AG09309 (cell line): ENCODE measurements at regions not wholly inside any gene's neighbourhood (a gene's known extent, or its start where the extent isn't known, plus 50 kb on each side); places are given as distances from the start of the nearest gene placed in this dataset.
A peak's percentile ranks its signal among the peaks of the same experiment; 100 is the strongest.

Experiments
- DNase-seq: peaks from one replicate; pipeline ENCODE4 v3.0.0-alpha.2; 2010; ENCODE audit warnings: low read depth
- H3K4me3 ChIP-seq: 2 replicates; pipeline ENCODE4 v1.5.1; 2011; ENCODE audit warnings: mild to moderate bottlenecking, low read depth, low read length, moderate library complexity; ENCODE audit not compliant: control insufficient read depth
- CTCF ChIP-seq: IDR thresholded peaks from 2 replicates; pipeline ENCODE4 v1.5.1; 2011; ENCODE audit warnings: mild to moderate bottlenecking, low read depth, low read length, inconsistent platforms; ENCODE audit not compliant: insufficient read depth, control insufficient read depth; ENCODE audit errors: missing control alignments

- no peak for TF ChIP-seq CTCF
- no peak for DNase-seq
- no peak overlapping the region for H3K4me3 ChIP-seq
These were observed 810.1 kb upstream of the WWC1 start for GRCh38 chr5:167481345-167481744.

DNA sequence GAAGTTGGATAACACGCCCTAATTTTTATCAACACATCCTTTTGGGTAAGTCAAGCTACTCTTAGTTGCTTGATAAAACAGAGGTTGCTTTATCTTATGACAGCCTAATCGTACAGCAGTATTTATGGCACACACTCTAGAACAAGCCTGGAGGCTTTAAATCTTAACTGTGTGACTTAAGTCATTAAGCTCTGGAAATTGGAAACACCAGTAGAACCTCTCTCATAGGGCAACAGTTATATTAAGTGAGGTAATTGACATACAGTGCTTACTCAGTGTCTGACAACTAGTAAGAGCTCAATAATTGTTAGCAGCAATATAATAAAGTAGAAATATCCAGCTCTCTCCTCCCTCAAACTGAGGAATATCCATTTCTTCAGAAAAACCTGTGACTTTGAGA lies 808.9 kb upstream of the WWC1 start:
- H3K4me3 ChIP-seq, result no peak overlapping the region

GRCh38 chr5:167485061-167485774 lies 806.2 kb upstream of the WWC1 start:
- DNase-seq, result no peak
- no peak for TF ChIP-seq CTCF
- no peak overlapping the region for H3K4me3 ChIP-seq

More for the DNA sequence above, 808.9 kb upstream of the WWC1 start:
- no peak for TF ChIP-seq CTCF
- no peak for DNase-seq

- peak; percentile 4 for DNase-seq
- no peak for TF ChIP-seq CTCF
- H3K4me3 ChIP-seq, result no peak overlapping the region
These were observed 803.1 kb upstream of the WWC1 start for GRCh38 chr5:167488371-167488770.

- H3K4me3 ChIP-seq, result no peak overlapping the region
- DNase-seq, result no peak
- no peak for TF ChIP-seq CTCF
These were observed 802.2 kb upstream of the WWC1 start for GRCh38 chr5:167489202-167489601.

DNA sequence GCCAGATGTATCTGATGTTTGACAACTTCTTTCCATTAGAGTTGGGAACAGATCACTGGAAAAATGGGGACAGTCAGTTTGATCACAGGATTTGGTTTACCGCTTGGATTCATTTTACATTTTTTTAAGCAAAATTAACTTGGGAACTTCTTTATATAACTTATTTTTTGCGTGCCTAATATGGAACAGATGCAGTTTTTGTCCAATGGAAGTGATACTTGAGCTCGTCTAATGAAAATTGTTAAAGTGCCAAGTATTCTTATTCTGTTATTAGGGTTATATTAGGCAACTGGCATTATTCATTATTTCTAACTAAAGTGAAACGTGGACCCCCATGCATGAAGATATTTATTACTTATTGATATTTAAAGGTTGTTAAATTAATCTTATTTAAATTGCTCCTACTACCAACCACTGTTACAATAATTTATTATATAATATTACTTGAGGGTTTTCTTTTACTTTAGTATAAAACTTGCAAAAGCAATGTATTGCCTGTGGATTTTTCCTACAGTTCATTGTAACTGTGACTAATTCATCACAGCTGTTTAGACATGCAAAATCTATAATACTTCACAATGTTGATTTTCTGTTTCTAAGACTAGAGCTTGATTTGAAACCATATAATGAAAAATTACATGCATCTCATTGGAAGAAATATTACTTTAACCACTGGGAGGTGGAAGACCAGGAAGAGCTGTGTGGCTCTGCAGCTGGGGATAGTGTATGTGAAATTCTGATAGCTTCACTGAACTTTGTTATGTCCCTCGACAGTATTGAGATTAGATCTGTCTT lies 787.3 kb upstream of the WWC1 start:
- TF ChIP-seq CTCF, result no peak
- no peak for DNase-seq
- no peak overlapping the region for H3K4me3 ChIP-seq
